Thyroid gland (tissue), 4 donors: ENCODE measurements at regions not wholly inside any gene's neighbourhood (a gene's known extent, or its start where the extent isn't known, plus 50 kb on each side); places are given as distances from the start of the nearest gene placed in this dataset.

Source experiments
- DNase-seq, 2 donors: peaks; one replicate each; pipeline ENCODE4 v3.0.0-alpha.2; 2019
- H3K27ac ChIP-seq, 3 donors: fragments of 200-600 bp; sonication (generic); 1 replicate in 2 of 3; 2 replicates in 1 of 3; pipeline ENCODE4 v1.5.1; 2016 to 2019; ENCODE audit warnings: mild to moderate bottlenecking in 1 of 3, moderate library complexity in 1 of 3
- H3K27me3 ChIP-seq: fragments of 200-600 bp; sonication (generic); one replicate; pipeline ENCODE4 v1.5.1; 2019
- H3K36me3 ChIP-seq, 2 donors: fragments of 200-600 bp; sonication (generic); one replicate each; pipeline ENCODE4 v1.5.1; 2016 to 2019
- H3K4me1 ChIP-seq, 2 donors: fragments of 200-600 bp; sonication (generic); one replicate each; pipeline ENCODE4 v1.5.1; 2017 to 2019
- H3K4me3 ChIP-seq, 3 donors: fragments of 200-600 bp; sonication (generic); replicated peaks in 1 of 3; 1 replicate in 2 of 3; 2 replicates in 1 of 3; pipeline ENCODE4 v1.5.1; 2016; ENCODE audit warnings: mild to moderate bottlenecking in 1 of 3
- H3K9me3 ChIP-seq: fragments of 200-600 bp; sonication (generic); one replicate; pipeline ENCODE4 v1.5.1; 2017
- POLR2A ChIP-seq, 2 donors: fragments of 450-650 bp; IDR thresholded peaks; one replicate each; pipeline ENCODE4 v1.6.1; 2017; ENCODE audit warnings: antibody characterized with exemption in 2 of 2, mild to moderate bottlenecking in 2 of 2, moderate library complexity in 1 of 2
- WGBS, 2 donors: methylation state at CpG; one replicate each; pipeline ENCODE4 v1.1.5; 2017; 5-methylcytosine and 5-hydroxymethylcytosine counted together
- intact Hi-C: fragments of 100-400 bp; cut with DNase I; formaldehyde crosslinking; loops from one replicate; pipeline ENCODE4 v1.15.1; 2023
- TF ChIP-seq, protein P1 (sequence below), 6 experiments: fragments of 200-600 bp in 3 of 6; fragments of 450-650 bp in 3 of 6; sonication (generic) in 3 of 6; IDR thresholded peaks; one replicate each; pipeline ENCODE4 v1.5.1; 2016 to 2019; ENCODE audit warnings: antibody characterized with exemption in 6 of 6, mild to moderate bottlenecking in 2 of 6, inconsistent platforms in 1 of 6, moderate library complexity in 1 of 6

DNA sequence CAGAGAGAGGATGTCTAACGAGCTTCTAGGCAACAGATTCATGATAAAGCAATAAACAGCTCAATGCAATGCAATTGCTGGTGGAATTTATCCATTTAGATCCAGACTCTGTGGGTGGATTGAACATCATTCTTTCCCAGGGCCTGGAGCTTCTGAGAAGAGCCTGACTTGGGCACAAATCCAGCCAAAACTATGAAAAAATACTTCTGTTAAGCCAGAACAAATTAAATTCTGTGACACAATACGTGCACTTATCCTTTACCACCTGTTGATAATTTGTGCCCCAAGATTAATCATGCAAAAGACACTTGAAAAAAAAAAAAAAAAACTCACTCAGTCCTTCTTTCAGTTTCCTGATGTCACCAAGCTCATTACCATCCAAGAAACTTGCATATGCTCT, 446.0 kb upstream of the DCN start:
- no peak overlapping the region for H3K4me3 ChIP-seq
- 63 to 74% methylated on average over 2 of the region's 2 CpGs for WGBS, 2 donors
- TF ChIP-seq, protein P1, sequence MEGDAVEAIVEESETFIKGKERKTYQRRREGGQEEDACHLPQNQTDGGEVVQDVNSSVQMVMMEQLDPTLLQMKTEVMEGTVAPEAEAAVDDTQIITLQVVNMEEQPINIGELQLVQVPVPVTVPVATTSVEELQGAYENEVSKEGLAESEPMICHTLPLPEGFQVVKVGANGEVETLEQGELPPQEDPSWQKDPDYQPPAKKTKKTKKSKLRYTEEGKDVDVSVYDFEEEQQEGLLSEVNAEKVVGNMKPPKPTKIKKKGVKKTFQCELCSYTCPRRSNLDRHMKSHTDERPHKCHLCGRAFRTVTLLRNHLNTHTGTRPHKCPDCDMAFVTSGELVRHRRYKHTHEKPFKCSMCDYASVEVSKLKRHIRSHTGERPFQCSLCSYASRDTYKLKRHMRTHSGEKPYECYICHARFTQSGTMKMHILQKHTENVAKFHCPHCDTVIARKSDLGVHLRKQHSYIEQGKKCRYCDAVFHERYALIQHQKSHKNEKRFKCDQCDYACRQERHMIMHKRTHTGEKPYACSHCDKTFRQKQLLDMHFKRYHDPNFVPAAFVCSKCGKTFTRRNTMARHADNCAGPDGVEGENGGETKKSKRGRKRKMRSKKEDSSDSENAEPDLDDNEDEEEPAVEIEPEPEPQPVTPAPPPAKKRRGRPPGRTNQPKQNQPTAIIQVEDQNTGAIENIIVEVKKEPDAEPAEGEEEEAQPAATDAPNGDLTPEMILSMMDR (IDR thresholded peaks at IDR 0.05), result no peak
- TF ChIP-seq POLR2A (IDR thresholded peaks at IDR 0.05), result no peak
- intact Hi-C loops, result no loop called here
- no peaks in the 10 kb centered on the region for H3K27me3 ChIP-seq
- H3K4me1 ChIP-seq, result no peaks in the 10 kb centered on the region
- no peaks in the 10 kb centered on the region for H3K36me3 ChIP-seq
- no peak overlapping the region for H3K27ac ChIP-seq
- DNase-seq, result no peak
- no peaks in the 10 kb centered on the region for H3K9me3 ChIP-seq

DNA sequence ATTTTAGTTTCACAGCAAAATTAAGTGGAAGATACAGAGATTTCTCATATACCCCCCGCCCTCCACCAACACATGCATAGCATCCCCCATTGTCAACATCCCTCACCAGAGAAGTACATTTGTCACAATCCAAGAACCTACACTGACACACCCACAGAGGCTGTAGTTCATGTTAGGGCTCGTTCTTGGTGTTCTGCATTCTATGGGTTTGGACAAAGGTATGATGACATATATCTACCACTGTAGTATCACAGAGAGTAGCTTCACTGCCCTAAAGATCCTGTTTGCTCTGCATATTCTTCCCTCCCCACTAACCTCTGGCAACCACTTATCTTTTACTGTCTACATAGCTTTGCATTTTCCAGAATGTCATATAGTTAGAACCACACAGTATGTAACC, 444.6 kb upstream of the DCN start:
- no peaks in the 10 kb centered on the region for H3K36me3 ChIP-seq
- TF ChIP-seq POLR2A (IDR thresholded peaks at IDR 0.05), result no peak
- TF ChIP-seq, protein P1 (IDR thresholded peaks at IDR 0.05), result no peak
- no peaks in the 10 kb centered on the region for H3K4me1 ChIP-seq
- DNase-seq, result no peak
- intact Hi-C loops, result no loop called here
- 93 to 94% methylated on average over 2 of the region's 2 CpGs for WGBS, 2 donors
- no peaks in the 10 kb centered on the region for H3K27me3 ChIP-seq
- no peak overlapping the region for H3K27ac ChIP-seq
- no peaks in the 10 kb centered on the region for H3K9me3 ChIP-seq
- no peak overlapping the region for H3K4me3 ChIP-seq

GRCh38 chr12:91622981-91623380, 440.4 kb upstream of the DCN start:
- H3K27me3 ChIP-seq, result no peaks in the 10 kb centered on the region
- no peak overlapping the region for H3K4me3 ChIP-seq
- no peak for TF ChIP-seq POLR2A (IDR thresholded peaks at IDR 0.05)
- TF ChIP-seq, protein P1 (IDR thresholded peaks at IDR 0.05), result no peak
- H3K9me3 ChIP-seq, result no peaks in the 10 kb centered on the region
- H3K36me3 ChIP-seq, result no peaks in the 10 kb centered on the region
- 60 to 65% methylated on average over 2 of the region's 2 CpGs for WGBS, 2 donors
- no peak for DNase-seq
- H3K27ac ChIP-seq, result no peak overlapping the region
- H3K4me1 ChIP-seq, result no peaks in the 10 kb centered on the region
- intact Hi-C loops, result no loop called here

GRCh38 chr12:91622037-91622436, 439.4 kb upstream of the DCN start:
- H3K9me3 ChIP-seq, result no peaks in the 10 kb centered on the region
- H3K27ac ChIP-seq, result no peak overlapping the region
- H3K4me3 ChIP-seq, result no peak overlapping the region
- DNase-seq, result no peak
- H3K4me1 ChIP-seq, result no peaks in the 10 kb centered on the region
- no peaks in the 10 kb centered on the region for H3K36me3 ChIP-seq
- WGBS, 2 donors, result 82 to 88% methylated on average over 2 of the region's 2 CpGs
- intact Hi-C loops, result no loop called here
- TF ChIP-seq, protein P1 (IDR thresholded peaks at IDR 0.05), result no peak
- no peak for TF ChIP-seq POLR2A (IDR thresholded peaks at IDR 0.05)
- no peaks in the 10 kb centered on the region for H3K27me3 ChIP-seq

DNA sequence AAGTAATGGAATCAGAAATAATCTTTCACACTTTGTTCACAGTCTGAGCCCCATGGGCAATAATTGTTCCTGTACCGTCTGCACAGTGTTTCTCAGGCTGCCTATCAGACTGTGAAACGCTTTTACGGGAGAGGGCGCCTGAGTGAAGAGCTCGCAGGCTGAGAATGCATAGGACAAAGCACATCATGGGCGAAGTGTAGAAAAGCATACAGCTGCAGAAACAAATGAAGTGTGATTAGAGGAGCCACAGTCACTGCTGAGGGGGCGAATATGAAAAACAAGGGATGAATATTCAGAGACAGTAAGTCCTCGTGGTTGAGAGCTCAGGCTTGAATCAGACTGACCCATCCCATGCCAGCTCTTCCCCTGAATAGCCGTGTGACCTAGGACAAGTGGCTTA, 438.4 kb upstream of the DCN start:
- no peak overlapping the region for H3K27ac ChIP-seq
- TF ChIP-seq, protein P1 (IDR thresholded peaks at IDR 0.05), result no peak
- no peak for TF ChIP-seq POLR2A (IDR thresholded peaks at IDR 0.05)
- H3K36me3 ChIP-seq, result no peaks in the 10 kb centered on the region
- 39 to 52% methylated on average over 9 of the region's 9 CpGs for WGBS, 2 donors
- no peaks in the 10 kb centered on the region for H3K27me3 ChIP-seq
- DNase-seq, result peak in 1 of 2 donors; percentile 15
- H3K9me3 ChIP-seq, result no peaks in the 10 kb centered on the region
- no peaks in the 10 kb centered on the region for H3K4me1 ChIP-seq
- intact Hi-C loops, result no loop called here
- H3K4me3 ChIP-seq, result no peak overlapping the region
